WTC11 (cell line): ENCODE measurements at regions not wholly inside any gene's neighbourhood (a gene's known extent, or its start where the extent isn't known, plus 50 kb on each side); places are given as distances from the start of the nearest gene placed in this dataset.

Source experiments
- ATAC-seq: fragments of 200-7000 bp; cut with Tn5 transposase; 2 replicates; pipeline ENCODE4 v1.10.0; 2021; ENCODE audit warnings: mild to moderate bottlenecking, moderate library complexity
- CTCF ChIA-PET: fragments of 300-600 bp; sonication (Branson Sonifier 250); formaldehyde crosslinking; loops from one replicate; lab custom pipeline; 2021; ENCODE audit warnings: antibody characterized with exemption; lab: Charles Lee
- POLR2A ChIA-PET: fragments of 350-600 bp; sonication (Branson Sonifier 250); formaldehyde crosslinking; loops from one replicate; lab custom pipeline; 2021; ENCODE audit warnings: antibody characterized with exemption; lab: Charles Lee
- DNase-seq: peaks from one replicate; pipeline ENCODE4 v3.0.0; 2021; ENCODE audit warnings: low spot score
- H3K27ac Mint-ChIP-seq: 2 replicates; pipeline ENCODE4 v1.8.0; 2021; ENCODE audit warnings: mixed read lengths
- H3K27me3 Mint-ChIP-seq: 2 replicates; pipeline ENCODE4 v1.8.0; 2021; ENCODE audit warnings: low read depth, mild to moderate bottlenecking, moderate library complexity, mixed read lengths
- H3K36me3 Mint-ChIP-seq: 2 replicates; pipeline ENCODE4 v1.8.0; 2021; ENCODE audit warnings: mixed read lengths
- H3K4me1 Mint-ChIP-seq: 2 replicates; pipeline ENCODE4 v1.8.0; 2022; ENCODE audit warnings: mixed read lengths
- H3K4me3 Mint-ChIP-seq: 2 replicates; pipeline ENCODE4 v1.8.0; 2021; ENCODE audit warnings: mild to moderate bottlenecking, moderate library complexity, mixed read lengths
- H3K9me3 Mint-ChIP-seq: 2 replicates; pipeline ENCODE4 v1.8.0; 2021; ENCODE audit warnings: mixed read lengths
- AR ChIP-seq: fragments of 250-450 bp; sonication (Bioruptor Pico); IDR thresholded peaks from 2 replicates; pipeline ENCODE4 v1.9.0; 2021; ENCODE audit warnings: mild to moderate bottlenecking
- ATF1 ChIP-seq: sonication (generic); formaldehyde crosslinking; IDR thresholded peaks from 2 replicates; pipeline ENCODE4 v1.8.1; 2023; ENCODE audit warnings: mild to moderate bottlenecking, moderate library complexity, missing genetic modification reagents
- ATF2 ChIP-seq: sonication (generic); formaldehyde crosslinking; IDR thresholded peaks from 2 replicates; pipeline ENCODE4 v1.8.1; 2022; ENCODE audit warnings: low read depth, missing genetic modification reagents, borderline replicate concordance
- E2F4 ChIP-seq: sonication (generic); formaldehyde crosslinking; IDR thresholded peaks from 2 replicates; pipeline ENCODE4 v1.8.1; 2022; ENCODE audit warnings: low read depth, mild to moderate bottlenecking, moderate library complexity, missing genetic modification reagents, borderline replicate concordance
- E2F5 ChIP-seq: sonication (generic); formaldehyde crosslinking; IDR thresholded peaks from 2 replicates; pipeline ENCODE4 v1.8.1; 2022; ENCODE audit warnings: mild to moderate bottlenecking, moderate library complexity, missing genetic modification reagents
- GABPB1 ChIP-seq: sonication (generic); formaldehyde crosslinking; IDR thresholded peaks from 2 replicates; pipeline ENCODE4 v1.8.1; 2023; ENCODE audit warnings: mild to moderate bottlenecking, missing genetic modification reagents
- GTF2I ChIP-seq: fragments of 250-450 bp; sonication (Bioruptor Pico); conservative IDR thresholded peaks from 2 replicates; pipeline ENCODE4 v1.4.0; 2021; ENCODE audit warnings: mild to moderate bottlenecking
- JAZF1 ChIP-seq: fragments of 250-450 bp; sonication (Bioruptor Pico); IDR thresholded peaks from 2 replicates; pipeline ENCODE4 v1.9.0; 2021; ENCODE audit warnings: moderate library complexity, mild to moderate bottlenecking, inconsistent platforms
- KAT7 ChIP-seq: sonication (generic); formaldehyde crosslinking; IDR thresholded peaks from 2 replicates; pipeline ENCODE4 v1.8.1; 2023; ENCODE audit warnings: missing genetic modification reagents, mild to moderate bottlenecking, borderline replicate concordance
- OVOL2 ChIP-seq: fragments of 250-450 bp; sonication (Bioruptor Pico); IDR thresholded peaks from 2 replicates; pipeline ENCODE4 v1.9.0; 2021; ENCODE audit warnings: mild to moderate bottlenecking, borderline replicate concordance
- PRRX2 ChIP-seq: fragments of 250-450 bp; sonication (Bioruptor Pico); IDR thresholded peaks from 2 replicates; pipeline ENCODE4 v1.8.0; 2021; ENCODE audit warnings: mild to moderate bottlenecking
- SMAD3 ChIP-seq: sonication (generic); formaldehyde crosslinking; IDR thresholded peaks from 2 replicates; pipeline ENCODE4 v1.8.0; 2022; ENCODE audit warnings: missing genetic modification reagents, mild to moderate bottlenecking, borderline replicate concordance
- SP1 ChIP-seq: sonication (generic); formaldehyde crosslinking; conservative IDR thresholded peaks from 2 replicates; pipeline ENCODE4 v1.8.1; 2022; ENCODE audit warnings: missing genetic modification reagents
- ZNF138 ChIP-seq: sonication (generic); formaldehyde crosslinking; conservative IDR thresholded peaks from 2 replicates; pipeline ENCODE4 v1.8.1; 2022; ENCODE audit warnings: mild to moderate bottlenecking, moderate library complexity, missing genetic modification reagents
- ZNF219 ChIP-seq: sonication (generic); formaldehyde crosslinking; IDR thresholded peaks from 2 replicates; pipeline ENCODE4 v1.8.0; 2023; ENCODE audit warnings: missing genetic modification reagents, mild to moderate bottlenecking, borderline replicate concordance
- ZNF317 ChIP-seq: sonication (generic); formaldehyde crosslinking; IDR thresholded peaks from 2 replicates; pipeline ENCODE4 v1.8.1; 2023; ENCODE audit warnings: low read depth, mild to moderate bottlenecking, moderate library complexity, missing genetic modification reagents, borderline replicate concordance
- ZNF512 ChIP-seq: sonication (generic); formaldehyde crosslinking; IDR thresholded peaks from 2 replicates; pipeline ENCODE4 v1.8.1; 2022; ENCODE audit warnings: missing genetic modification reagents, borderline replicate concordance
- TF ChIP-seq, protein P1 (sequence below): sonication (generic); formaldehyde crosslinking; IDR thresholded peaks from 2 replicates; pipeline ENCODE4 v1.8.1; 2023; ENCODE audit warnings: mild to moderate bottlenecking, missing genetic modification reagents, borderline replicate concordance

- POLR2A ChIA-PET: no interaction called here
- H3K9me3 Mint-ChIP-seq: no peaks in the 10 kb centered on the region; the same call in 1 of the 2 replicates
- H3K4me3 Mint-ChIP-seq: no peak overlapping the region
- TF ChIP-seq GABPB1 (CRISPR knock-in tag) (no peak), SP1 (CRISPR knock-in tag) (no peak), ATF1 (CRISPR knock-in tag) (no peak), KAT7 (no peak), SMAD3 (CRISPR knock-in tag) (no peak), ZNF138 (CRISPR knock-in tag) (no peak), ATF2 (CRISPR knock-in tag) (no peak), ZNF512 (no peak), JAZF1 (CRISPR knock-in tag) (no peak), PRRX2 (CRISPR knock-in tag) (no peak), AR (CRISPR knock-in tag) (no peak), E2F4 (CRISPR knock-in tag) (no peak), ZNF317 (CRISPR knock-in tag) (no peak), ZNF219 (CRISPR knock-in tag) (no peak)
- TF ChIP-seq, protein P1, sequence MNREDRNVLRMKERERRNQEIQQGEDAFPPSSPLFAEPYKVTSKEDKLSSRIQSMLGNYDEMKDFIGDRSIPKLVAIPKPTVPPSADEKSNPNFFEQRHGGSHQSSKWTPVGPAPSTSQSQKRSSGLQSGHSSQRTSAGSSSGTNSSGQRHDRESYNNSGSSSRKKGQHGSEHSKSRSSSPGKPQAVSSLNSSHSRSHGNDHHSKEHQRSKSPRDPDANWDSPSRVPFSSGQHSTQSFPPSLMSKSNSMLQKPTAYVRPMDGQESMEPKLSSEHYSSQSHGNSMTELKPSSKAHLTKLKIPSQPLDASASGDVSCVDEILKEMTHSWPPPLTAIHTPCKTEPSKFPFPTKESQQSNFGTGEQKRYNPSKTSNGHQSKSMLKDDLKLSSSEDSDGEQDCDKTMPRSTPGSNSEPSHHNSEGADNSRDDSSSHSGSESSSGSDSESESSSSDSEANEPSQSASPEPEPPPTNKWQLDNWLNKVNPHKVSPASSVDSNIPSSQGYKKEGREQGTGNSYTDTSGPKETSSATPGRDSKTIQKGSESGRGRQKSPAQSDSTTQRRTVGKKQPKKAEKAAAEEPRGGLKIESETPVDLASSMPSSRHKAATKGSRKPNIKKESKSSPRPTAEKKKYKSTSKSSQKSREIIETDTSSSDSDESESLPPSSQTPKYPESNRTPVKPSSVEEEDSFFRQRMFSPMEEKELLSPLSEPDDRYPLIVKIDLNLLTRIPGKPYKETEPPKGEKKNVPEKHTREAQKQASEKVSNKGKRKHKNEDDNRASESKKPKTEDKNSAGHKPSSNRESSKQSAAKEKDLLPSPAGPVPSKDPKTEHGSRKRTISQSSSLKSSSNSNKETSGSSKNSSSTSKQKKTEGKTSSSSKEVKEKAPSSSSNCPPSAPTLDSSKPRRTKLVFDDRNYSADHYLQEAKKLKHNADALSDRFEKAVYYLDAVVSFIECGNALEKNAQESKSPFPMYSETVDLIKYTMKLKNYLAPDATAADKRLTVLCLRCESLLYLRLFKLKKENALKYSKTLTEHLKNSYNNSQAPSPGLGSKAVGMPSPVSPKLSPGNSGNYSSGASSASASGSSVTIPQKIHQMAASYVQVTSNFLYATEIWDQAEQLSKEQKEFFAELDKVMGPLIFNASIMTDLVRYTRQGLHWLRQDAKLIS: no peak
- H3K4me1 Mint-ChIP-seq: peaks cover 2% of the 10 kb centered on the region; the same call in 1 of the 2 replicates
- H3K27ac Mint-ChIP-seq: no peak overlapping the region
- ATAC-seq (no peak), DNase-seq (no peak)
- H3K36me3 Mint-ChIP-seq: no peaks in the 10 kb centered on the region
- CTCF ChIA-PET: no interaction called here
- no peaks in the 10 kb centered on the region; the same call in 1 of the 2 replicates for H3K27me3 Mint-ChIP-seq
Observed at GRCh38 chr5:38018016-38018415, 178.2 kb upstream of the GDNF start.

GRCh38 chr5:38013107-38013506 is 173.3 kb upstream of the GDNF start:
- TF ChIP-seq OVOL2 (CRISPR knock-in tag) (no peak), GABPB1 (CRISPR knock-in tag) (peak; percentile 55), GTF2I (CRISPR knock-in tag) (no peak), E2F5 (CRISPR knock-in tag) (no peak)
- POLR2A ChIA-PET: no interaction called here
- peaks cover 13% of the 10 kb centered on the region for H3K4me1 Mint-ChIP-seq
- no peaks in the 10 kb centered on the region; the same call in 1 of the 2 replicates for H3K27me3 Mint-ChIP-seq
- no peaks in the 10 kb centered on the region for H3K36me3 Mint-ChIP-seq
- H3K4me3 Mint-ChIP-seq: no peak overlapping the region
- DNase-seq (no peak), ATAC-seq (no peak)
- no peak overlapping the region for H3K27ac Mint-ChIP-seq
- H3K9me3 Mint-ChIP-seq: no peaks in the 10 kb centered on the region; the same call in 1 of the 2 replicates
- CTCF ChIA-PET: no interaction called here
